ENCODE measurements at regions not wholly inside any gene's neighbourhood (a gene's known extent, or its start where the extent isn't known, plus 50 kb on each side); places are given as distances from the start of the nearest gene placed in this dataset.

DNA sequence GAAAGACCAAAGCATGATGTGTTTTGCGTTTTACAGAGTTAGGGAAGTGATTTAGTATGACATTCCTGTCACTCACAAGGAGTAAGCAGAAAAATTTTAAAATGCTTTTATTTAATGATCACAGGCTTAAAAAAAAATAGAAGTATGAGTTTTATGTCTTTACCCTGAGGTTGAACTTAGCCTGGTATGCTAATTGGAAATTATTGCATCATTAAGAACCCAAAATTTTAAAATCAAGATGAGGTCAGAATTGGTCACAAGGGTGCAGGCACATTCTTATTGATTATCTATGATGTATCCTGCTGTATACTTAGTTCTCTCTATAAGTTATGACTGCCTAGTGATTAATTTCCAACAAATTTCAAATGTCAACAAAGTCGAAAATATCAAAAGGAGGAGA, 585.6 kb upstream of the ALCAM start:
- TF ChIP-seq, protein P1, sequence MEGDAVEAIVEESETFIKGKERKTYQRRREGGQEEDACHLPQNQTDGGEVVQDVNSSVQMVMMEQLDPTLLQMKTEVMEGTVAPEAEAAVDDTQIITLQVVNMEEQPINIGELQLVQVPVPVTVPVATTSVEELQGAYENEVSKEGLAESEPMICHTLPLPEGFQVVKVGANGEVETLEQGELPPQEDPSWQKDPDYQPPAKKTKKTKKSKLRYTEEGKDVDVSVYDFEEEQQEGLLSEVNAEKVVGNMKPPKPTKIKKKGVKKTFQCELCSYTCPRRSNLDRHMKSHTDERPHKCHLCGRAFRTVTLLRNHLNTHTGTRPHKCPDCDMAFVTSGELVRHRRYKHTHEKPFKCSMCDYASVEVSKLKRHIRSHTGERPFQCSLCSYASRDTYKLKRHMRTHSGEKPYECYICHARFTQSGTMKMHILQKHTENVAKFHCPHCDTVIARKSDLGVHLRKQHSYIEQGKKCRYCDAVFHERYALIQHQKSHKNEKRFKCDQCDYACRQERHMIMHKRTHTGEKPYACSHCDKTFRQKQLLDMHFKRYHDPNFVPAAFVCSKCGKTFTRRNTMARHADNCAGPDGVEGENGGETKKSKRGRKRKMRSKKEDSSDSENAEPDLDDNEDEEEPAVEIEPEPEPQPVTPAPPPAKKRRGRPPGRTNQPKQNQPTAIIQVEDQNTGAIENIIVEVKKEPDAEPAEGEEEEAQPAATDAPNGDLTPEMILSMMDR (IDR thresholded peaks at IDR 0.05) = no peak
- ATAC-seq (ENCODE audit: low FRiP score) (no peak), DNase-seq (ENCODE audit: low spot score) (no peak)

DNA sequence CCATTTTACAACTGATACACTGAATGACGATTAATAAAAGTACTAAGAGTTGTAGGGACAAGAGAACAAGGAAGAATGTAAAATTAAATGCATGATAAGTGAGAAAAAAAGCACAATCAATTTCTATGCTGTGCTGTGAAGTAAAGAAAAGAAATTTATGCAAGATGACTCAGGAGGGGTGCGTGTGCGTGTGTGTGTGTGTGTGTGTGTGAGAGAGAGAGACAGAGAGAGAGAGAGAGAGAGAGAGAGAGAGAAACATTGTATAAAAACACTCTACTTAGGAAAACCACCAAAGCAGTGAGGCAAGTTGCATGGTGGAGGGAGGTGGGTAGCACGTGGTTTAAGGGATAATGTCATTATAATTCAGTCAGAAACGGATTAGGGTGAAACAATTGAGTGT, 580.8 kb upstream of the ALCAM start:
- TF ChIP-seq, protein P1 (IDR thresholded peaks at IDR 0.05) = no peak
- DNase-seq (ENCODE audit: low spot score) (no peak), ATAC-seq (ENCODE audit: low FRiP score) (no peak)

DNA sequence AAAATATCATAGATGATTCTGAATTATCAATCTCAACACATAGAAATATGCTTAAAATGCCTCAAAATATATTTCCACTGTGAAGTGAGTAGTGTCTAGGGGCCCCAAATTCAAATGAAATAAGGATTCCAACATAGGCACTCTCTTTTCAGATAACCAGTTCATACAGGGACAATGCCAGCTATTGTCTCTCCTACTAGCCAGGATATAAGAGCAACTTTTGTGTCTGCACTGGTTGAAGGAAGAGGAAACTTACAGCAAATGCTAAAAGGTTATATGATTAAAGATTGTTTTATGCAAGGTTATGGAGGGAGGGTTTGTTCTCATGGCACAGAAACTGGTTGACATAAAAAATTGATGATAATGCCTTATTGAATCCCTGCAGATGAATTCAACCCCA, 579.4 kb upstream of the ALCAM start:
- DNase-seq (ENCODE audit: low spot score) (no peak), ATAC-seq (ENCODE audit: low FRiP score) (no peak)
- TF ChIP-seq, protein P1 (IDR thresholded peaks at IDR 0.05) = no peak

DNA sequence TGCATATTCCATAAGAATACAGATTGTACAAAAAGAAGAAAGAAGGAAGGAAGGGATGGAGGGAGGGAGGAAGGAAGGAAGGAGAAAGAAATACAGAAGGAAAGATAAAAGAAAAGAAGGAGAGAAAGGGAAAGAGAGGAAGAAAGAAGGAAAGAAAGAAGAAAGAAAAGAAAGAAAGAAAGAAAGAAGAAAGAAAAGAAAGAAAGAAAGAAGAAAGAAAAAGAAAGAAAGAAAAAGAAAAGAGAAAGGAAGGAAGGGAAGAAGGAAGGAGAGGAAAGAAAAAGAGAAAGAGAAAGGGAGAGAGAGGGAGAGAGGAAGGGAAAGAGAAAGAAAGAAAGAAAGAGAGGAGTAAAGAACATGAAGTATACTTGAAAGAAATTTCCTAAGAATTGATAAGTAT, 577.9 kb upstream of the ALCAM start:
- no peak for DNase-seq (ENCODE audit: low spot score)
- TF ChIP-seq, protein P1 (IDR thresholded peaks at IDR 0.05) = no peak
- ATAC-seq (ENCODE audit: low FRiP score) = no peak

DNA sequence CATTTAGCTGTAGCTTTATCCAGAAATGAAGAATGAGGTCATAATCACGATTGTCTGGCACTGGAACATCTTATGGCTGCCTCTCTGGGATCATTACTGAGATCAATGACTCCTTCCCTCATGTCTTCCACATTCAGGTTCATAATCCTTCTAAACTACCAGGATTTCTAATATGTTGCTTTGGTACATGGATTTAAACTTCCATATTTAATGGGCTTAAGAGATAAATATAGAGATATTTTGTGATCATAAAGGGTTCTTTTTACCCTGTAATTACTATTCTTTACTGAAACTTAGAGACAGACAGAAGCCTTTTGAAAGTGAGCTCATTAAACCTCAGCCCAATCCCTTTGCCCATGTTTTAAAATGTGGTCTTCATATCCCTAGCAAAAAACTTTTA, 575.4 kb upstream of the ALCAM start:
- TF ChIP-seq, protein P1 (IDR thresholded peaks at IDR 0.05) = no peak
- no peak for ATAC-seq (ENCODE audit: low FRiP score)
- DNase-seq (ENCODE audit: low spot score) = no peak

DNA sequence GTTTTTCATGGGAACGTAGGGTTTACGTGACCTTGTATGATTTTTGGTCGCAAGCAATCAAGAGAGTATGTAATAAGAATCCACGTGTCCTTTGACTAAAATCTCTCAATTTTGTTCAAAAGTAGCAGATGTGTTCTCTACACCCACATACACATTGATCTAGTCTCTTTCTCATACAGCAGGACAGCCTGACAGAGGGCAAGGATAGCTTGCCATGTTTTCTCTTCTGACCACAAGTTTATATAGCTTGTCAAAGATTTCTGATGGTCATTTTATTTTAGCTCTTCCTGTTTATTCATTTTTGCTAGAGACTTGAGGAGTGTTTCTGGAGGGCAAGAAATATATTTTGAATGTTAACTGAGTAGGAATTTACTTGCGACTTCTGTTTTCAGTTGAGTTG, 570.2 kb upstream of the ALCAM start:
- DNase-seq (ENCODE audit: low spot score) = no peak
- TF ChIP-seq, protein P1 (IDR thresholded peaks at IDR 0.05) = no peak
- ATAC-seq (ENCODE audit: low FRiP score) = no peak

DNA sequence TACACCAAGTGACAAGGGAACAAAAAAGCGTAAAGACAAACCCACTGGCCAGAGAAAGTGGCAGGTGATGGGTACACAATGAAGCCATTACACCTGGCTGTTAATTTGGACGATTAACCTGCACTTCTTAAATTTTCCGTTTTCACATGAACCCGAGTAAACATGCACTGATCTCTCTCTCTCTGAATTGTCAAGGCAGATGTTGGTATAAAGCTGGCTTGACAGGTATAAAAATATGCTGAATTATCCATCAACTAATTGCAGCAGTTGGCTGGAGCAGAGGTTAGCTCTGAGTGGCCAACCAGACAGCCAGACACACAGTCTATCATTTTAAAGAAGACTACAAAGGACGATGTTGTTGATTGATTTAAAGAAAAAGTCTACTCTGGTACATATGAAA, 561.7 kb upstream of the ALCAM start:
- ATAC-seq (ENCODE audit: low FRiP score) = no peak
- TF ChIP-seq, protein P1 (IDR thresholded peaks at IDR 0.05) = no peak
- DNase-seq (ENCODE audit: low spot score) = no peak
